Colonic mucosa (tissue), 4 donors: ENCODE measurements at regions not wholly inside any gene's neighbourhood (a gene's known extent, or its start where the extent isn't known, plus 50 kb on each side); places are given as distances from the start of the nearest gene placed in this dataset.
"Not testable (repeated sequence)": the region's sequence is repeated elsewhere in the genome, so short reads cannot be mapped to it uniquely, and the experiment has no call there.

Experiments used
- DNase-seq: peaks from one replicate; pipeline ENCODE4 v3.0.0-alpha.2; 2020
- H3K27ac ChIP-seq: fragments of 200-600 bp; one replicate; pipeline ENCODE4 v1.8.0; 2021
- H3K27me3 ChIP-seq: fragments of 200-600 bp; one replicate; pipeline ENCODE4 v1.8.0; 2021
- H3K36me3 ChIP-seq: fragments of 200-600 bp; one replicate; pipeline ENCODE4 v1.8.0; 2021
- H3K4me1 ChIP-seq: fragments of 200-600 bp; one replicate; pipeline ENCODE4 v1.8.0; 2021; ENCODE audit warnings: mild to moderate bottlenecking
- H3K4me3 ChIP-seq: fragments of 200-600 bp; one replicate; pipeline ENCODE4 v1.8.0; 2021
- H3K9ac ChIP-seq, 2 donors: one replicate each; pipeline ENCODE4 v1.7.0; 2013; ENCODE audit warnings: control low read depth in 2 of 2, low read depth in 2 of 2, low read length in 2 of 2
- H3K9me3 ChIP-seq: fragments of 200-600 bp; one replicate; pipeline ENCODE4 v1.8.0; 2021
- intact Hi-C: fragments of 100-400 bp; cut with DNase I; formaldehyde crosslinking; loops from one replicate; pipeline ENCODE4 v1.14.1; 2022
- TF ChIP-seq, protein P1 (sequence below): fragments of 200-600 bp; IDR thresholded peaks from one replicate; pipeline ENCODE4 v1.8.0; 2022; ENCODE audit warnings: antibody characterized with exemption, mild to moderate bottlenecking
- donor health status: healthy.
- donor health status: DM: no; HTN: no; CAD: no.
- donor health status: DM: no; HTN: no; CAD: no.

DNA sequence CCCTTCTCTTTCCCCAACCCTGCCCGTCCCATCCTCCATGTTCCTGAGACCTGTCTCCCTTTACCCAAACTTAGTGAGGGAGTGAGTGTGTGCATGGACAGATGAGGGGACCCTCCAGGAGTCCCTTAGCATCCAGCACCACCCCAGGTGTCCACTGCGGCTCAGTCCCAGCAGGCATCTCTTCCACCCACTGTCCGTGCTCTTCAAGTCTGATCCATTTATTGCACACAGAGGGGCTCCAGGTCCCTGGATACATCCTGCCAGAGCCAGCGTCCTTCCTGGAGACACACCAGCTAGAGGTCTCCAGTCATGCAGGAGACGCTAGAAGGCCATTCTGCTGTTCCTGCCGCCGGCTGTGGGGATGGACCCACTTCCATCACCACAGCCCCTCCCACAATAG, 239.2 kb downstream of the ADGRD1 start:
- TF ChIP-seq, protein P1, sequence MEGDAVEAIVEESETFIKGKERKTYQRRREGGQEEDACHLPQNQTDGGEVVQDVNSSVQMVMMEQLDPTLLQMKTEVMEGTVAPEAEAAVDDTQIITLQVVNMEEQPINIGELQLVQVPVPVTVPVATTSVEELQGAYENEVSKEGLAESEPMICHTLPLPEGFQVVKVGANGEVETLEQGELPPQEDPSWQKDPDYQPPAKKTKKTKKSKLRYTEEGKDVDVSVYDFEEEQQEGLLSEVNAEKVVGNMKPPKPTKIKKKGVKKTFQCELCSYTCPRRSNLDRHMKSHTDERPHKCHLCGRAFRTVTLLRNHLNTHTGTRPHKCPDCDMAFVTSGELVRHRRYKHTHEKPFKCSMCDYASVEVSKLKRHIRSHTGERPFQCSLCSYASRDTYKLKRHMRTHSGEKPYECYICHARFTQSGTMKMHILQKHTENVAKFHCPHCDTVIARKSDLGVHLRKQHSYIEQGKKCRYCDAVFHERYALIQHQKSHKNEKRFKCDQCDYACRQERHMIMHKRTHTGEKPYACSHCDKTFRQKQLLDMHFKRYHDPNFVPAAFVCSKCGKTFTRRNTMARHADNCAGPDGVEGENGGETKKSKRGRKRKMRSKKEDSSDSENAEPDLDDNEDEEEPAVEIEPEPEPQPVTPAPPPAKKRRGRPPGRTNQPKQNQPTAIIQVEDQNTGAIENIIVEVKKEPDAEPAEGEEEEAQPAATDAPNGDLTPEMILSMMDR, result no peak
- no peaks in the 10 kb centered on the region for H3K4me1 ChIP-seq
- no peak overlapping the region for H3K4me3 ChIP-seq

GRCh38 chr12:131194166-131194565, 240.5 kb downstream of the ADGRD1 start:
- TF ChIP-seq, protein P1, result no peak
- no peaks in the 10 kb centered on the region for H3K9me3 ChIP-seq
- no peak for DNase-seq
- no peak overlapping the region for H3K27ac ChIP-seq
- intact Hi-C loops, result no loop called here
- no peaks in the 10 kb centered on the region for H3K27me3 ChIP-seq
- H3K9ac ChIP-seq, result no peak overlapping the region
- H3K4me1 ChIP-seq, result no peaks in the 10 kb centered on the region
- no peaks in the 10 kb centered on the region for H3K36me3 ChIP-seq
- no peak overlapping the region for H3K4me3 ChIP-seq

More for the DNA sequence above, 239.2 kb downstream of the ADGRD1 start:
- Histone ChIP-seq H3K9me3 (no peaks in the 10 kb centered on the region), H3K36me3 (no peaks in the 10 kb centered on the region), H3K27me3 (no peaks in the 10 kb centered on the region), H3K27ac (no peak overlapping the region), H3K9ac (no peak overlapping the region)
- intact Hi-C loops, result no loop called here
- no peak for DNase-seq

- no peaks in the 10 kb centered on the region for H3K9me3 ChIP-seq
- H3K27ac ChIP-seq, result no peak overlapping the region
- intact Hi-C loops, result no loop called here
- no peaks in the 10 kb centered on the region for H3K27me3 ChIP-seq
- no peaks in the 10 kb centered on the region for H3K36me3 ChIP-seq
- H3K4me3 ChIP-seq, result no peak overlapping the region
- H3K4me1 ChIP-seq, result no peaks in the 10 kb centered on the region
- no peak overlapping the region for H3K9ac ChIP-seq
- DNase-seq, result peak; percentile 3
- TF ChIP-seq, protein P1, result no peak
These were observed 242.1 kb downstream of the ADGRD1 start for GRCh38 chr12:131195796-131196195.

GRCh38 chr12:131196220-131196619, 242.5 kb downstream of the ADGRD1 start:
- intact Hi-C loops, result no loop called here

DNA sequence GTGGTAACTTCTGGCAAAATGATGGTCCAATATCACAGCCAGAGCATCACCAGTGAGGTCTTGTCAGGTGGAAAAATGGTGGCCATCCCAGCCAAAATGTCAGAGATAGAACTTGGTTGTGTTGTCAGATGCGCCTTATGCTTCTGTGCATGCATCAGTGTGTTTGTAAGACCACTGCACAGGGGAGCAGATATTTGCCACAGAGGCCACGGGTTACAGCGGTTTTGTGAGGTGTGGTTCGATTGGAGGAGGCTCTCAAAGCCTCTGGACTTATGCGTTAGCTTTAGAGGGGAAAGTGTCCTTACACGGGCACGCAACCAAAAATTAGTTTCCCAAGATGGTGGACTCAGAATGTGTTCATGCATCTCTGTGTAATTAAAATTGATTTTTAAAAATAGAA, 243.8 kb downstream of the ADGRD1 start:
- Histone ChIP-seq H3K4me1 (no peaks in the 10 kb centered on the region), H3K4me3 (no peak overlapping the region), H3K9me3 (no peaks in the 10 kb centered on the region), H3K9ac (no peak overlapping the region), H3K27ac (no peak overlapping the region), H3K36me3 (no peaks in the 10 kb centered on the region), H3K27me3 (no peaks in the 10 kb centered on the region)
- peak; percentile 8 for DNase-seq
- TF ChIP-seq, protein P1, result no peak
- intact Hi-C loops, result no loop called here

More at GRCh38 chr12:131196220-131196619, 242.5 kb downstream of the ADGRD1 start:
- H3K27ac ChIP-seq, result no peak overlapping the region
- no peak overlapping the region for H3K9ac ChIP-seq
- TF ChIP-seq, protein P1, result no peak
- H3K4me1 ChIP-seq, result no peaks in the 10 kb centered on the region
- no peaks in the 10 kb centered on the region for H3K27me3 ChIP-seq
- H3K9me3 ChIP-seq, result no peaks in the 10 kb centered on the region
- no peaks in the 10 kb centered on the region for H3K36me3 ChIP-seq
- no peak for DNase-seq
- no peak overlapping the region for H3K4me3 ChIP-seq

- intact Hi-C loops, result no loop called here
- Histone ChIP-seq H3K9ac (no peak overlapping the region), H3K36me3 (no peaks in the 10 kb centered on the region), H3K9me3 (no peaks in the 10 kb centered on the region), H3K27ac (no peak overlapping the region), H3K4me1 (no peaks in the 10 kb centered on the region), H3K27me3 (no peaks in the 10 kb centered on the region), H3K4me3 (no peak overlapping the region)
- no peak for DNase-seq
- TF ChIP-seq, protein P1, result no peak
These were observed 245.5 kb downstream of the ADGRD1 start for GRCh38 chr12:131199221-131199620.

DNA sequence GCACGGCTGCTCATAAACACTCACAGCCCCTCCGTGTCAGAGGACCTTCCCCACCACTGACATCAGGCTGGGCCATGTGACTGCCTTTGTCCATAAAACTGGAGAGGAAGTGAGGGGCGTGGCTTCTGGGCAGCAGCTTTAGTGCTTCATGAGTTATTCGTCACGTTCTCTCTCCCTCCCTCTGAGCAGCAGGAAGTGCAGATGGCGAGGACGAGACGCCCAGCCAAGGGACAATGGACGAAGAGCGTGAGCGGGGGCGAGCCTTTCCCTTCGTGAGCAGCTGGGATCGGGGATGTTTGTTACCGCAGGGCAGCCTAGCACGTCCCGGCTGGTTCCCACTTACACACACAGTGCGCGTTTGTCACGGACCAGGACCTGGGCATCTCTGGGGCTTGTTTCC, 248.2 kb downstream of the ADGRD1 start:
- H3K9ac ChIP-seq, DNase-seq, H3K27me3 ChIP-seq, H3K36me3 ChIP-seq, H3K4me3 ChIP-seq, intact Hi-C loops, H3K4me1 ChIP-seq, H3K9me3 ChIP-seq, H3K27ac ChIP-seq: not testable (repeated sequence)
